Endothelial cell of umbilical vein (primary cell): ENCODE measurements at regions not wholly inside any gene's neighbourhood (a gene's known extent, or its start where the extent isn't known, plus 50 kb on each side); places are given as distances from the start of the nearest gene placed in this dataset.

Experiments used
- BruUV-seq: library from RNA; stranded (reverse); fragments of 400-500 nt; replicated peaks from 2 replicates; lab custom pipeline; 2021; lab: Mats Ljungman, UMichigan
- CTCF ChIA-PET: fragments of 300-600, 350-600 bp; sonication (Branson Sonifier 250); formaldehyde crosslinking; loops from one replicate; lab custom pipeline; 2021; ENCODE audit warnings: antibody characterized with exemption, inconsistent platforms; lab: Charles Lee
- POLR2A ChIA-PET: fragments of 300-600, 350-600 bp; sonication (Branson Sonifier 250); formaldehyde crosslinking; loops from one replicate; lab custom pipeline; 2021; ENCODE audit warnings: antibody characterized with exemption, inconsistent platforms; lab: Charles Lee
- DNase-seq: peaks from one replicate; pipeline ENCODE4 v3.0.0-alpha.2; 2011; ENCODE audit warnings: low read depth, low spot score
- FAIRE-seq: peaks from 2 replicates; lab custom pipeline; 2011; peaks lifted over from hg19 to GRCh38; lab: Jason Lieb, UNC
- H2AFZ ChIP-seq: 2 replicates; pipeline ENCODE4 v1.6.0; 2012; ENCODE audit warnings: low read depth, low read length, control low read depth, inconsistent platforms
- H3K27ac ChIP-seq: 2 replicates; pipeline ENCODE4 v1.5.1; 2011; ENCODE audit warnings: low read depth, mild to moderate bottlenecking, control low read depth, low read length, moderate library complexity; ENCODE audit not compliant: insufficient read depth
- H3K27me3 ChIP-seq, 2 experiments: 2 replicates each; pipeline versions ENCODE4 v1.6.0 to v1.6.1; 2011; ENCODE audit warnings: low read length in 2 of 2, mixed read lengths in 1 of 2; ENCODE audit not compliant: control insufficient read depth in 2 of 2, insufficient read depth in 2 of 2
- H3K36me3 ChIP-seq, 2 experiments: 2 replicates in 1 of 2; 3 replicates in 1 of 2; pipeline ENCODE4 v1.5.1; 2011; ENCODE audit warnings: low read length in 2 of 2, mild to moderate bottlenecking in 1 of 2, moderate library complexity in 1 of 2; ENCODE audit not compliant: control insufficient read depth in 2 of 2, insufficient read depth in 2 of 2; ENCODE audit errors: extremely low read depth in 1 of 2
- H3K4me1 ChIP-seq: 3 replicates; pipeline ENCODE4 v1.5.1; 2011; ENCODE audit warnings: mild to moderate bottlenecking, low read length; ENCODE audit not compliant: control insufficient read depth, insufficient read depth; ENCODE audit errors: extremely low read depth
- H3K4me2 ChIP-seq: 2 replicates; pipeline ENCODE4 v1.6.1; 2011; ENCODE audit warnings: low read length, control low read depth, mixed read lengths; ENCODE audit not compliant: insufficient read depth
- H3K4me3 ChIP-seq, 3 experiments: fragments of 200-600 bp in 1 of 3; sonication (generic), shearing (Covaris generic) in 1 of 3; replicated peaks in 1 of 3; 2 replicates each; pipeline ENCODE4 v1.5.1; 2011 to 2016; ENCODE audit warnings: control low read depth in 3 of 3, low read length in 3 of 3, mild to moderate bottlenecking in 2 of 3, inconsistent platforms in 1 of 3, low read depth in 1 of 3, moderate library complexity in 1 of 3; ENCODE audit not compliant: insufficient read depth in 1 of 3
- H3K79me2 ChIP-seq: 2 replicates; pipeline ENCODE4 v1.6.0; 2012; ENCODE audit warnings: low read length, inconsistent platforms; ENCODE audit not compliant: control insufficient read depth, insufficient read depth
- H3K9ac ChIP-seq: replicated peaks from 2 replicates; pipeline ENCODE3; 2011; ENCODE audit warnings: low read length, control low read depth; ENCODE audit not compliant: insufficient read depth; ENCODE audit errors: extremely low read depth
- H3K9me1 ChIP-seq: replicated peaks from 3 replicates; pipeline ENCODE4 v1.6.0; 2011; ENCODE audit warnings: mild to moderate bottlenecking, low read length; ENCODE audit not compliant: control insufficient read depth, insufficient read depth; ENCODE audit errors: extremely low read depth
- H3K9me3 ChIP-seq: replicated peaks from 2 replicates; pipeline ENCODE4 v1.5.1; 2012; ENCODE audit warnings: low read length, inconsistent platforms; ENCODE audit not compliant: control insufficient read depth, insufficient read depth
- H4K20me1 ChIP-seq: replicated peaks from 2 replicates; pipeline ENCODE3; 2011; ENCODE audit warnings: mild to moderate bottlenecking, low read length; ENCODE audit not compliant: control insufficient read depth, insufficient read depth; ENCODE audit errors: extremely low read depth
- CTCF ChIP-seq, 2 donors: IDR thresholded peaks; 1 replicate in 1 of 2; 2 replicates in 1 of 2; pipeline ENCODE4 v1.5.1; 2011; ENCODE audit warnings: low read length in 2 of 2, mild to moderate bottlenecking in 2 of 2, moderate library complexity in 2 of 2, control low read depth in 1 of 2, inconsistent platforms in 1 of 2, low read depth in 1 of 2; ENCODE audit not compliant: insufficient read depth in 1 of 2; ENCODE audit errors: extremely low read depth in 1 of 2
- EZH2 ChIP-seq: IDR thresholded peaks from 2 replicates; pipeline ENCODE4 v1.6.1; 2012; ENCODE audit warnings: borderline replicate concordance, low read depth, mild to moderate bottlenecking, moderate library complexity, low read length, inconsistent platforms; ENCODE audit not compliant: severe bottlenecking
- FOS ChIP-seq: IDR thresholded peaks from 2 replicates; pipeline ENCODE4 v1.6.1; 2011; ENCODE audit warnings: mild to moderate bottlenecking, low read length, moderate library complexity, borderline replicate concordance; ENCODE audit not compliant: insufficient read depth
- GATA2 ChIP-seq: IDR thresholded peaks from 2 replicates; pipeline ENCODE4 v1.7.0; 2011; ENCODE audit warnings: low read depth, mild to moderate bottlenecking, moderate library complexity, mixed read lengths, low read length; ENCODE audit not compliant: insufficient read length, insufficient read depth
- JUN ChIP-seq: IDR thresholded peaks from 2 replicates; pipeline ENCODE4 v1.6.1; 2011; ENCODE audit warnings: borderline replicate concordance, low read depth; ENCODE audit not compliant: insufficient read length, insufficient read depth
- MAX ChIP-seq: IDR thresholded peaks from 2 replicates; pipeline ENCODE4 v1.6.1; 2011; ENCODE audit not compliant: insufficient read depth, insufficient read length
- MYC ChIP-seq: IDR thresholded peaks from one replicate; pipeline ENCODE4 v1.6.1; 2011; ENCODE audit warnings: mild to moderate bottlenecking, low read depth, low read length
- POLR2A ChIP-seq: IDR thresholded peaks from 2 replicates; pipeline ENCODE4 v1.6.1; 2012; ENCODE audit warnings: low read depth, mild to moderate bottlenecking, control low read depth, low read length
- POLR2AphosphoS5 ChIP-seq: IDR thresholded peaks from 2 replicates; pipeline ENCODE4 v1.6.1; 2012; ENCODE audit warnings: low read depth, mild to moderate bottlenecking, control low read depth, low read length, moderate library complexity; ENCODE audit not compliant: insufficient read depth
- dilution Hi-C: fragments of 300-500 bp; cut with MboI; formaldehyde crosslinking; loops from one replicate; pipeline ENCODE4 v1.15.0; 2019; ENCODE audit warnings: low sequenced_read_pairs; ENCODE audit not compliant: extremely low pct_ligation_motif_present
- intact Hi-C: fragments of 100-400 bp; cut with micrococcal nuclease; formaldehyde crosslinking; loops from one replicate; pipeline ENCODE4 v1.10.0; 2022

GRCh38 chr1:177439301-177439700 lies 268.5 kb downstream of the BRINP2 start:
- ChIA-PET CTCF (no interaction called here), POLR2A (no interaction called here)
- no peaks in the 10 kb centered on the region for H3K27me3 ChIP-seq
- DNase-seq (no peak), FAIRE-seq (no peak)
- no peak overlapping the region for H3K4me3 ChIP-seq
- TF ChIP-seq POLR2A (no peak), FOS (no peak), POLR2AphosphoS5 (no peak), JUN (no peak), CTCF (IDR thresholded peaks at IDR 0.05; ENCODE audit: extremely low read depth in 1 of 2, insufficient read depth in 1 of 2, low read depth in 1 of 2, low read length in 2 of 2) (no peak), GATA2 (no peak), MYC (no peak)
- H3K9ac ChIP-seq = no peak overlapping the region
- H3K36me3 ChIP-seq = no peaks in the 10 kb centered on the region
- no peaks in the 10 kb centered on the region for H3K79me2 ChIP-seq
- no peak overlapping the region for H3K27ac ChIP-seq
- BruUV-seq = no TSS peak
- H4K20me1 ChIP-seq = no peaks in the 10 kb centered on the region
- H2AFZ ChIP-seq = no peak overlapping the region
- H3K4me2 ChIP-seq = no peak overlapping the region
- intact Hi-C loops = no loop called here
- H3K9me1 ChIP-seq = no peaks in the 10 kb centered on the region
- H3K9me3 ChIP-seq = no peaks in the 10 kb centered on the region
- dilution Hi-C loops = no loop called here
- H3K4me1 ChIP-seq = no peaks in the 10 kb centered on the region

GRCh38 chr1:177435364-177435763 lies 264.6 kb downstream of the BRINP2 start:
- no peak overlapping the region for H3K27ac ChIP-seq
- H3K36me3 ChIP-seq = no peaks in the 10 kb centered on the region
- TF ChIP-seq GATA2 = no peak
- TF ChIP-seq EZH2 = no peak
- TF ChIP-seq MYC = no peak
- TF ChIP-seq JUN = no peak
- no peak for TF ChIP-seq CTCF (IDR thresholded peaks at IDR 0.05; ENCODE audit: extremely low read depth in 1 of 2, insufficient read depth in 1 of 2, low read depth in 1 of 2, low read length in 2 of 2)
- TF ChIP-seq MAX = no peak
- FAIRE-seq = no peak
- intact Hi-C loops (no loop called here), dilution Hi-C loops (no loop called here)
- H3K9me1 ChIP-seq = no peaks in the 10 kb centered on the region
- no peaks in the 10 kb centered on the region for H4K20me1 ChIP-seq
- BruUV-seq = no TSS peak
- no peaks in the 10 kb centered on the region for H3K27me3 ChIP-seq
- H3K4me3 ChIP-seq = no peak overlapping the region
- POLR2A ChIA-PET = no interaction called here
- CTCF ChIA-PET = no interaction called here
- no peaks in the 10 kb centered on the region for H3K9me3 ChIP-seq
- no peaks in the 10 kb centered on the region for H3K4me1 ChIP-seq
- DNase-seq = no peak
- H3K4me2 ChIP-seq = no peak overlapping the region
- H3K79me2 ChIP-seq = no peaks in the 10 kb centered on the region
- H3K9ac ChIP-seq = no peak overlapping the region
- H2AFZ ChIP-seq = no peak overlapping the region
